Endothelial cell of umbilical vein (primary cell): ENCODE measurements at regions not wholly inside any gene's neighbourhood (a gene's known extent, or its start where the extent isn't known, plus 50 kb on each side); places are given as distances from the start of the nearest gene placed in this dataset.

Experiments
- CTCF ChIP-seq, 2 donors: IDR thresholded peaks; 1 replicate in 1 of 2; 2 replicates in 1 of 2; pipeline ENCODE4 v1.5.1; 2011; ENCODE audit warnings: low read length in 2 of 2, mild to moderate bottlenecking in 2 of 2, moderate library complexity in 2 of 2, control low read depth in 1 of 2, inconsistent platforms in 1 of 2, low read depth in 1 of 2; ENCODE audit not compliant: insufficient read depth in 1 of 2; ENCODE audit errors: extremely low read depth in 1 of 2
- EZH2 ChIP-seq: IDR thresholded peaks from 2 replicates; pipeline ENCODE4 v1.6.1; 2012; ENCODE audit warnings: borderline replicate concordance, low read depth, mild to moderate bottlenecking, moderate library complexity, low read length, inconsistent platforms; ENCODE audit not compliant: severe bottlenecking
- FOS ChIP-seq: IDR thresholded peaks from 2 replicates; pipeline ENCODE4 v1.6.1; 2011; ENCODE audit warnings: mild to moderate bottlenecking, low read length, moderate library complexity, borderline replicate concordance; ENCODE audit not compliant: insufficient read depth
- MAX ChIP-seq: IDR thresholded peaks from 2 replicates; pipeline ENCODE4 v1.6.1; 2011; ENCODE audit not compliant: insufficient read depth, insufficient read length
- POLR2A ChIP-seq: IDR thresholded peaks from 2 replicates; pipeline ENCODE4 v1.6.1; 2012; ENCODE audit warnings: low read depth, mild to moderate bottlenecking, control low read depth, low read length
- POLR2AphosphoS5 ChIP-seq: IDR thresholded peaks from 2 replicates; pipeline ENCODE4 v1.6.1; 2012; ENCODE audit warnings: low read depth, mild to moderate bottlenecking, control low read depth, low read length, moderate library complexity; ENCODE audit not compliant: insufficient read depth

- TF ChIP-seq CTCF (IDR thresholded peaks at IDR 0.05; ENCODE audit: extremely low read depth in 1 of 2, insufficient read depth in 1 of 2, low read depth in 1 of 2, low read length in 2 of 2): no peak
- no peak for TF ChIP-seq POLR2AphosphoS5
- TF ChIP-seq EZH2: no peak
- no peak for TF ChIP-seq MAX
- TF ChIP-seq POLR2A: no peak
- no peak for TF ChIP-seq FOS
These were observed 491.9 kb upstream of the FANCL start for GRCh38 chr2:58732999-58733398.
